Pancreas (tissue), 10 donors: ENCODE measurements at regions not wholly inside any gene's neighbourhood (a gene's known extent, or its start where the extent isn't known, plus 50 kb on each side); places are given as distances from the start of the nearest gene placed in this dataset.

Source experiments
- ATAC-seq, 4 donors: fragments of 200-7000 bp; cut with Tn5 transposase; one replicate each; pipeline versions ENCODE4 v1.8.0 to v1.9.1; 2020; ENCODE audit warnings: mild to moderate bottlenecking in 4 of 4, moderate library complexity in 4 of 4
- DNase-seq, 6 donors: peaks; one replicate each; pipeline ENCODE4 v3.0.0-alpha.2; 2020
- FAIRE-seq: peaks from 2 replicates; lab custom pipeline; 2012; peaks lifted over from hg19 to GRCh38; lab: Jason Lieb, UNC
- H3K27ac ChIP-seq, 4 donors: fragments of 200-600 bp; sonication (generic); 1 replicate in 3 of 4; 2 replicates in 1 of 4; pipeline versions ENCODE4 v1.5.0 to v1.8.0; 2020
- H3K27me3 ChIP-seq, 4 donors: fragments of 200-600 bp; one replicate each; pipeline ENCODE4 v1.8.0; 2021
- H3K36me3 ChIP-seq, 3 donors: fragments of 200-600 bp; sonication (generic) in 1 of 3; one replicate each; pipeline versions ENCODE4 v1.5.0 to v1.8.0; 2020 to 2021
- H3K4me1 ChIP-seq, 3 donors: fragments of 200-600 bp; one replicate each; pipeline ENCODE4 v1.8.0; 2021
- H3K4me3 ChIP-seq, 4 donors: fragments of 200-600 bp; sonication (generic) in 2 of 4; one replicate each; pipeline versions ENCODE4 v1.5.0 to v1.8.0; 2020 to 2021
- H3K9me3 ChIP-seq, 4 donors: fragments of 200-600 bp; one replicate each; pipeline ENCODE4 v1.8.0; 2021
- WGBS, 2 donors: extraction: QIAGEN DNeasy Blood & Tissue Kit; methylation state at CpG; one replicate each; pipeline ENCODE4 v1.1.7; 2013; 5-methylcytosine and 5-hydroxymethylcytosine counted together
- intact Hi-C, 3 donors: fragments of 100-400 bp; cut with DNase I; formaldehyde crosslinking; loops; one replicate each; pipeline versions ENCODE4 v1.11.1 to v1.14.2; 2022
- TF ChIP-seq, protein P1 (sequence below), 4 donors: fragments of 200-600 bp; sonication (generic) in 3 of 4; IDR thresholded peaks; one replicate each; pipeline versions ENCODE4 v1.5.0 to v1.8.0; 2021; ENCODE audit warnings: antibody characterized with exemption in 4 of 4
- donor health status: healthy with polysubstance abuse.
- donor health status: DM: no; HTN: no; CAD: no; lungs with moderate emphysema.
- donor health status: DM: no; HTN: no; CAD: no.
- donor health status: control.
- donor health status: control.
- donor health status: Bipolar disorder and iron deficiency.
- donor health status: DM: yes; HTN: yes; CAD: no.
- donor health status: DM: no; HTN: no; CAD: no.
- donor health status: DM: no; HTN: no; CAD: no.
- donor health status: DM: yes; HTN: yes; CAD: no.

GRCh38 chr22:46090036-46090591, 60.2 kb upstream of the PPARA start:
- Histone ChIP-seq H3K4me3 (no peak overlapping the region), H3K36me3 (peaks cover 0 to 22% (median 21%) of the 10 kb centered on the region in 3 donors), H3K4me1 (peaks cover 64 to 72% (median 72%) of the 10 kb centered on the region in 3 donors), H3K27me3 (no peaks in the 10 kb centered on the region), H3K27ac (peak overlapping the region; percentile 69 to 97 (median 86)), H3K9me3 (no peaks in the 10 kb centered on the region)
- DNase-seq = peak; percentile 81 to 94 (median 88)
- peak; percentile 45 to 57 (median 48) for ATAC-seq
- TF ChIP-seq, protein P1, sequence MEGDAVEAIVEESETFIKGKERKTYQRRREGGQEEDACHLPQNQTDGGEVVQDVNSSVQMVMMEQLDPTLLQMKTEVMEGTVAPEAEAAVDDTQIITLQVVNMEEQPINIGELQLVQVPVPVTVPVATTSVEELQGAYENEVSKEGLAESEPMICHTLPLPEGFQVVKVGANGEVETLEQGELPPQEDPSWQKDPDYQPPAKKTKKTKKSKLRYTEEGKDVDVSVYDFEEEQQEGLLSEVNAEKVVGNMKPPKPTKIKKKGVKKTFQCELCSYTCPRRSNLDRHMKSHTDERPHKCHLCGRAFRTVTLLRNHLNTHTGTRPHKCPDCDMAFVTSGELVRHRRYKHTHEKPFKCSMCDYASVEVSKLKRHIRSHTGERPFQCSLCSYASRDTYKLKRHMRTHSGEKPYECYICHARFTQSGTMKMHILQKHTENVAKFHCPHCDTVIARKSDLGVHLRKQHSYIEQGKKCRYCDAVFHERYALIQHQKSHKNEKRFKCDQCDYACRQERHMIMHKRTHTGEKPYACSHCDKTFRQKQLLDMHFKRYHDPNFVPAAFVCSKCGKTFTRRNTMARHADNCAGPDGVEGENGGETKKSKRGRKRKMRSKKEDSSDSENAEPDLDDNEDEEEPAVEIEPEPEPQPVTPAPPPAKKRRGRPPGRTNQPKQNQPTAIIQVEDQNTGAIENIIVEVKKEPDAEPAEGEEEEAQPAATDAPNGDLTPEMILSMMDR (IDR thresholded peaks at IDR 0.05) = no peak
- 12 to 13% methylated on average over 21 to 22 of the region's 22 CpGs for WGBS, 2 donors
- FAIRE-seq = no peak
- intact Hi-C loops = no loop called here

DNA sequence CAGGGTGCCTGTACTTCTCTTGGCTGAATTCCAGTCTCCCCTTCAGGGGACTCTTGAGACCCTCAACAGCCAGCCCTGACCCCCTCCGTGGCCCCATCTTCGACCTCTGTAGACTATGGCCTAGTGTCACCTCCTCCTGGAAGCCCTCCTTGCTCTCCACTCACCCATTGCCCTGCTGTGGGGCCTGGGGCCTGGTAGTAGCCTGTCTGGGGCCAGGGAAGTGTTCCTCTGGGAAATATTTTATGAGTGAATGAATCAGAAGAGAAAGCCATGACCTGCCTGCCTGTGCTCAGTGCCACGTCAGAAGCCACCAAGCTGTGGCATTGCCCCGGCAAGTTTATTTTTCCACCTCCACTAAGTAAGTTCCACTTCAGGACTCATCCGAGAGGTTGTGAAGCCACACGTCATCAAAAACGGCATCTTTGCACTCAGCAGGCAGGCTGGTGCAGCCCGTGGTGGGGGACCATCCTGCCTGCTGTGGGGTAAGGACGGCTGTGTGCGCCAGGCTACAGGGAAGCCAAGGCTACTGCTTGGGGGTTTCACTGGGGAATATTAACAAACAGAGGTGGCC, 59.6 kb upstream of the PPARA start:
- Histone ChIP-seq H3K36me3 (peaks cover 0 to 22% (median 21%) of the 10 kb centered on the region in 3 donors), H3K4me1 (peaks cover 58 to 66% (median 66%) of the 10 kb centered on the region in 3 donors), H3K27ac (peak overlapping the region; percentile 69 to 97 (median 86)), H3K4me3 (no peak overlapping the region), H3K27me3 (no peaks in the 10 kb centered on the region), H3K9me3 (no peaks in the 10 kb centered on the region)
- FAIRE-seq (no peak), ATAC-seq (peak in 1 of 4 donors; percentile 0), DNase-seq (peak in 3 of 6 donors; percentile 23 to 56 (median 34))
- TF ChIP-seq, protein P1 (IDR thresholded peaks at IDR 0.05) = no peak
- intact Hi-C loops = no loop called here
- 55 to 68% methylated on average over 10 of the region's 10 CpGs for WGBS, 2 donors

GRCh38 chr22:46091277-46091977, 58.9 kb upstream of the PPARA start:
- TF ChIP-seq, protein P1 (IDR thresholded peaks at IDR 0.05) = no peak
- peak in 3 of 6 donors; percentile 32 to 53 (median 52) for DNase-seq
- peaks cover 0 to 22% (median 21%) of the 10 kb centered on the region in 3 donors for H3K36me3 ChIP-seq
- no peak overlapping the region for H3K4me3 ChIP-seq
- no peaks in the 10 kb centered on the region for H3K27me3 ChIP-seq
- peaks cover 50 to 59% (median 59%) of the 10 kb centered on the region in 3 donors for H3K4me1 ChIP-seq
- intact Hi-C loops = no loop called here
- peak overlapping the region; percentile 15 to 93 (median 55) for H3K27ac ChIP-seq
- no peak for FAIRE-seq
- H3K9me3 ChIP-seq = no peaks in the 10 kb centered on the region
- ATAC-seq = no peak
- WGBS, 2 donors = 68 to 72% methylated on average over 19 of the region's 19 CpGs

DNA sequence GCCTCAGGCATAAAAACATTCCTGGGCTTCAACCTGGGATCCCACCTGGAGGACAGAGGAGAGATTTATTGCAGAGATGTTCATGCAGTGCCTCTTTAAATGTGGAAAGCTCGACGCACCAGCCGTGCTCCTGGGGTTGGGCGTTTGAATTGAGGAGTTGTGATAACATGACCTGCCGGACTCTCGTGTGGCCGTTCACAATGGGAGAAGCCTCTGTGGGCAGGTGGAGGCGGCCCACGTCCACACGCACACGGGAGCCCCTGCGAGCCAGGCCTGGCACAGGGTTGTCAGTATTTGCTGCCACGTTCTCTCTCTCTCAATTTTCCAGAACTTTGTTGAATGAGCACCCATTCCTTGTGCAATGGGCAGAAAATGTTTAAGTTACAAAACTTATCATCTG, 58.3 kb upstream of the PPARA start:
- Histone ChIP-seq H3K27me3 (no peaks in the 10 kb centered on the region), H3K36me3 (peaks cover 0 to 22% (median 20%) of the 10 kb centered on the region in 3 donors), H3K9me3 (no peaks in the 10 kb centered on the region), H3K4me1 (peaks cover 45 to 53% (median 53%) of the 10 kb centered on the region in 3 donors), H3K27ac (peak overlapping the region in 3 of 4 donors; percentile 15 to 93 (median 41)), H3K4me3 (no peak overlapping the region)
- TF ChIP-seq, protein P1 (IDR thresholded peaks at IDR 0.05) = no peak
- 44 to 45% methylated on average over 13 of the region's 13 CpGs for WGBS, 2 donors
- no peak for ATAC-seq
- FAIRE-seq = no peak
- peak in 3 of 6 donors; percentile 33 to 52 (median 34) for DNase-seq
- intact Hi-C loops = no loop called here
